Gastrocnemius medialis (tissue), 4 donors: ENCODE measurements at regions not wholly inside any gene's neighbourhood (a gene's known extent, or its start where the extent isn't known, plus 50 kb on each side); places are given as distances from the start of the nearest gene placed in this dataset.

Source experiments
- CTCF ChIP-seq, 5 experiments: fragments of 450-650 bp in 3 of 5; fragments of 200-600 bp in 2 of 5; sonication (generic) in 2 of 5; IDR thresholded peaks in 4 of 5; conservative IDR thresholded peaks in 1 of 5; 1 replicate in 4 of 5; 2 replicates in 1 of 5; pipeline ENCODE4 v1.5.1; 2016 to 2019; ENCODE audit warnings: antibody characterized with exemption in 5 of 5, mild to moderate bottlenecking in 3 of 5, moderate library complexity in 3 of 5
- POLR2A ChIP-seq, 2 donors: fragments of 450-650 bp; IDR thresholded peaks; one replicate each; pipeline ENCODE4 v1.6.1; 2017; ENCODE audit warnings: antibody characterized with exemption in 2 of 2, mild to moderate bottlenecking in 2 of 2, moderate library complexity in 2 of 2

GRCh38 chr20:60407011-60407771, 449.0 kb downstream of the CDH26 start:
- TF ChIP-seq CTCF (IDR thresholded peaks at IDR 0.05 in 4 of 5, conservative IDR thresholded peaks at IDR 0.05 in 1 of 5) = no peak
- TF ChIP-seq POLR2A (IDR thresholded peaks at IDR 0.05) = no peak
